ENCODE measurements at regions not wholly inside any gene's neighbourhood (a gene's known extent, or its start where the extent isn't known, plus 50 kb on each side); places are given as distances from the start of the nearest gene placed in this dataset.

- Histone ChIP-seq H2BK12ac (ENCODE audit: low read length) (no peak overlapping the region), H2BK15ac (ENCODE audit: low read length) (no peak overlapping the region), H3K27me3 (ENCODE audit: control insufficient read depth in 3 of 3, insufficient read depth in 3 of 3, low read depth in 1 of 3, low read length in 3 of 3) (no peaks in the 10 kb centered on the region), H2BK5ac (ENCODE audit: low read length) (no peak overlapping the region), H4K91ac (ENCODE audit: low read depth, low read length, poor library complexity) (no peak overlapping the region), H2BK120ac (ENCODE audit: low read depth, low read length) (no peak overlapping the region), H3K4ac (ENCODE audit: low read length) (no peak overlapping the region), H3K4me1 (ENCODE audit: control insufficient read depth in 2 of 2, insufficient read depth in 1 of 2, low read depth in 1 of 2, low read length in 2 of 2) (no peaks in the 10 kb centered on the region), H3K4me2 (ENCODE audit: insufficient read depth, low read length, poor library complexity, severe bottlenecking) (no peak overlapping the region), H2AFZ (ENCODE audit: low read length) (no peak overlapping the region), H3K23ac (ENCODE audit: low read depth, low read length, poor library complexity) (no peak overlapping the region), H3K27ac (replicated peaks; ENCODE audit: low read length) (no peak overlapping the region), H3K79me1 (ENCODE audit: low read depth, low read length) (no peaks in the 10 kb centered on the region), H3K18ac (ENCODE audit: low read length) (no peak overlapping the region), H3K9ac (ENCODE audit: low read depth, low read length, poor library complexity) (no peak overlapping the region), H3K4me3 (ENCODE audit: low read length in 2 of 2) (no peak overlapping the region), H2AK5ac (ENCODE audit: low read depth, low read length) (no peak overlapping the region), H3K36me3 (replicated peaks in 1 of 2; ENCODE audit: control insufficient read depth in 2 of 2, insufficient read depth in 2 of 2, low read length in 2 of 2) (no peaks in the 10 kb centered on the region), H4K8ac (ENCODE audit: low read depth, low read length) (no peak overlapping the region), H3K14ac (ENCODE audit: low read length) (no peak overlapping the region), H3K9me3 (replicated peaks in 1 of 2; ENCODE audit: control insufficient read depth in 2 of 2, insufficient read depth in 1 of 2, low read depth in 1 of 2, low read length in 2 of 2) (no peaks in the 10 kb centered on the region)
- WGBS, 2 donors (ENCODE audit: extremely low coverage in 2 of 2, insufficient read length in 2 of 2, insufficient replicate concordance in 1 of 2) = no CpG with 5 or more reads among the region's 2 CpGs
- no peak for DNase-seq (ENCODE audit: low spot score)
These were observed 1002.1 kb downstream of the UQCRFS1 start for GRCh38 chr19:28210886-28211285.

- H2BK120ac ChIP-seq (ENCODE audit: low read depth, low read length) = no peak overlapping the region
- no peak overlapping the region for H3K4ac ChIP-seq (ENCODE audit: low read length)
- WGBS, 2 donors (ENCODE audit: extremely low coverage in 2 of 2, insufficient read length in 2 of 2, insufficient replicate concordance in 1 of 2) = no CpG with 5 or more reads among the region's 10 CpGs
- no peak overlapping the region for H4K8ac ChIP-seq (ENCODE audit: low read depth, low read length)
- H3K4me3 ChIP-seq (ENCODE audit: low read length in 2 of 2) = no peak overlapping the region
- H2BK15ac ChIP-seq (ENCODE audit: low read length) = no peak overlapping the region
- no peaks in the 10 kb centered on the region for H3K4me1 ChIP-seq (ENCODE audit: control insufficient read depth in 2 of 2, insufficient read depth in 1 of 2, low read depth in 1 of 2, low read length in 2 of 2)
- no peak overlapping the region for H3K27ac ChIP-seq (replicated peaks; ENCODE audit: low read length)
- no peak overlapping the region for H4K91ac ChIP-seq (ENCODE audit: low read depth, low read length, poor library complexity)
- no peak for DNase-seq (ENCODE audit: low spot score)
- H3K27me3 ChIP-seq (ENCODE audit: control insufficient read depth in 3 of 3, insufficient read depth in 3 of 3, low read depth in 1 of 3, low read length in 3 of 3) = no peaks in the 10 kb centered on the region
- no peaks in the 10 kb centered on the region for H3K79me1 ChIP-seq (ENCODE audit: low read depth, low read length)
- H3K9ac ChIP-seq (ENCODE audit: low read depth, low read length, poor library complexity) = no peak overlapping the region
- H3K14ac ChIP-seq (ENCODE audit: low read length) = no peak overlapping the region
- no peak overlapping the region for H2AFZ ChIP-seq (ENCODE audit: low read length)
- H3K36me3 ChIP-seq (replicated peaks in 1 of 2; ENCODE audit: control insufficient read depth in 2 of 2, insufficient read depth in 2 of 2, low read length in 2 of 2) = no peaks in the 10 kb centered on the region
- no peaks in the 10 kb centered on the region for H3K9me3 ChIP-seq (replicated peaks in 1 of 2; ENCODE audit: control insufficient read depth in 2 of 2, insufficient read depth in 1 of 2, low read depth in 1 of 2, low read length in 2 of 2)
- no peak overlapping the region for H3K4me2 ChIP-seq (ENCODE audit: insufficient read depth, low read length, poor library complexity, severe bottlenecking)
- no peak overlapping the region for H3K18ac ChIP-seq (ENCODE audit: low read length)
- no peak overlapping the region for H2AK5ac ChIP-seq (ENCODE audit: low read depth, low read length)
- peak overlapping the region; percentile 43 for H2BK5ac ChIP-seq (ENCODE audit: low read length)
- H2BK12ac ChIP-seq (ENCODE audit: low read length) = no peak overlapping the region
- no peak overlapping the region for H3K23ac ChIP-seq (ENCODE audit: low read depth, low read length, poor library complexity)
These were observed 1004.2 kb downstream of the UQCRFS1 start for GRCh38 chr19:28208745-28209144.

GRCh38 chr19:28207244-28207643, 1005.7 kb downstream of the UQCRFS1 start:
- peak overlapping the region; percentile 19 for H2AK5ac ChIP-seq (ENCODE audit: low read depth, low read length)
- H2AFZ ChIP-seq (ENCODE audit: low read length) = no peak overlapping the region
- H2BK5ac ChIP-seq (ENCODE audit: low read length) = no peak overlapping the region
- H3K4me3 ChIP-seq (ENCODE audit: low read length in 2 of 2) = no peak overlapping the region
- no peak overlapping the region for H4K8ac ChIP-seq (ENCODE audit: low read depth, low read length)
- H3K9ac ChIP-seq (ENCODE audit: low read depth, low read length, poor library complexity) = no peak overlapping the region
- no peak overlapping the region for H2BK12ac ChIP-seq (ENCODE audit: low read length)
- H3K9me3 ChIP-seq (replicated peaks in 1 of 2; ENCODE audit: control insufficient read depth in 2 of 2, insufficient read depth in 1 of 2, low read depth in 1 of 2, low read length in 2 of 2) = no peaks in the 10 kb centered on the region
- H3K27ac ChIP-seq (replicated peaks; ENCODE audit: low read length) = no peak overlapping the region
- H3K36me3 ChIP-seq (replicated peaks in 1 of 2; ENCODE audit: control insufficient read depth in 2 of 2, insufficient read depth in 2 of 2, low read length in 2 of 2) = no peaks in the 10 kb centered on the region
- H2BK15ac ChIP-seq (ENCODE audit: low read length) = no peak overlapping the region
- H3K18ac ChIP-seq (ENCODE audit: low read length) = no peak overlapping the region
- no peak overlapping the region for H3K4ac ChIP-seq (ENCODE audit: low read length)
- H3K23ac ChIP-seq (ENCODE audit: low read depth, low read length, poor library complexity) = peak overlapping the region; percentile 49
- no peak overlapping the region for H3K4me2 ChIP-seq (ENCODE audit: insufficient read depth, low read length, poor library complexity, severe bottlenecking)
- no peak overlapping the region for H3K14ac ChIP-seq (ENCODE audit: low read length)
- no peaks in the 10 kb centered on the region for H3K4me1 ChIP-seq (ENCODE audit: control insufficient read depth in 2 of 2, insufficient read depth in 1 of 2, low read depth in 1 of 2, low read length in 2 of 2)
- H3K79me1 ChIP-seq (ENCODE audit: low read depth, low read length) = no peaks in the 10 kb centered on the region
- no peak overlapping the region for H2BK120ac ChIP-seq (ENCODE audit: low read depth, low read length)
- no peak overlapping the region for H4K91ac ChIP-seq (ENCODE audit: low read depth, low read length, poor library complexity)
- WGBS, 2 donors (ENCODE audit: extremely low coverage in 2 of 2, insufficient read length in 2 of 2, insufficient replicate concordance in 1 of 2) = no CpG with 5 or more reads among the region's 7 CpGs
- no peak for DNase-seq (ENCODE audit: low spot score)
- H3K27me3 ChIP-seq (ENCODE audit: control insufficient read depth in 3 of 3, insufficient read depth in 3 of 3, low read depth in 1 of 3, low read length in 3 of 3) = no peaks in the 10 kb centered on the region

- Histone ChIP-seq H3K79me1 (ENCODE audit: low read depth, low read length) (no peaks in the 10 kb centered on the region), H2BK12ac (ENCODE audit: low read length) (no peak overlapping the region), H3K4me1 (ENCODE audit: control insufficient read depth in 2 of 2, insufficient read depth in 1 of 2, low read depth in 1 of 2, low read length in 2 of 2) (peaks cover 0 to 2% of the 10 kb centered on the region in 2 donors), H3K27me3 (ENCODE audit: control insufficient read depth in 3 of 3, insufficient read depth in 3 of 3, low read depth in 1 of 3, low read length in 3 of 3) (no peaks in the 10 kb centered on the region), H2AK5ac (ENCODE audit: low read depth, low read length) (no peak overlapping the region), H2BK5ac (ENCODE audit: low read length) (no peak overlapping the region), H4K8ac (ENCODE audit: low read depth, low read length) (no peak overlapping the region), H3K4ac (ENCODE audit: low read length) (no peak overlapping the region), H3K9ac (ENCODE audit: low read depth, low read length, poor library complexity) (no peak overlapping the region), H3K4me3 (ENCODE audit: low read length in 2 of 2) (no peak overlapping the region), H3K23ac (ENCODE audit: low read depth, low read length, poor library complexity) (no peak overlapping the region), H3K14ac (ENCODE audit: low read length) (no peak overlapping the region), H2AFZ (ENCODE audit: low read length) (no peak overlapping the region), H4K91ac (ENCODE audit: low read depth, low read length, poor library complexity) (no peak overlapping the region), H3K27ac (replicated peaks; ENCODE audit: low read length) (no peak overlapping the region), H3K4me2 (ENCODE audit: insufficient read depth, low read length, poor library complexity, severe bottlenecking) (no peak overlapping the region), H3K36me3 (replicated peaks in 1 of 2; ENCODE audit: control insufficient read depth in 2 of 2, insufficient read depth in 2 of 2, low read length in 2 of 2) (no peaks in the 10 kb centered on the region), H2BK15ac (ENCODE audit: low read length) (no peak overlapping the region), H2BK120ac (ENCODE audit: low read depth, low read length) (no peak overlapping the region), H3K18ac (ENCODE audit: low read length) (no peak overlapping the region), H3K9me3 (replicated peaks in 1 of 2; ENCODE audit: control insufficient read depth in 2 of 2, insufficient read depth in 1 of 2, low read depth in 1 of 2, low read length in 2 of 2) (no peaks in the 10 kb centered on the region)
- no CpG with 5 or more reads among the region's 5 CpGs for WGBS, 2 donors (ENCODE audit: extremely low coverage in 2 of 2, insufficient read length in 2 of 2, insufficient replicate concordance in 1 of 2)
- no peak for DNase-seq (ENCODE audit: low spot score)
These were observed 1011.4 kb downstream of the UQCRFS1 start for GRCh38 chr19:28201462-28201943.

Measured in neuronal stem cell (in vitro differentiated cells).